HepG2 (cell line): ENCODE measurements at regions not wholly inside any gene's neighbourhood (a gene's known extent, or its start where the extent isn't known, plus 50 kb on each side); places are given as distances from the start of the nearest gene placed in this dataset.

Source experiments
- ATAC-seq: fragments of 200-7000 bp; cut with Tn5 transposase; 3 replicates; pipeline ENCODE4 v1.9.1; 2020; ENCODE audit warnings: mild to moderate bottlenecking, moderate library complexity
- BruUV-seq: library from RNA; stranded (reverse); fragments of 400-500 nt; replicated peaks from 2 replicates; lab custom pipeline; 2021; lab: Mats Ljungman, UMichigan
- CTCF ChIA-PET: fragments of 300-600 bp; formaldehyde crosslinking; extraction: SDS; loops from one replicate; lab custom pipeline; 2021; ENCODE audit warnings: low total read pairs, inconsistent platforms, low intra/inter-chr PET ratio; lab: Yijun Ruan, JAX
- POLR2A ChIA-PET: fragments of 350-600 bp; sonication (Branson Sonifier 250); formaldehyde crosslinking; loops from one replicate; lab custom pipeline; 2020; ENCODE audit warnings: antibody characterized with exemption, inconsistent platforms; lab: Yijun Ruan, JAX
- DNase-seq: peaks from one replicate; pipeline ENCODE4 v3.0.0-alpha.2; 2015; ENCODE audit warnings: low spot score
- FAIRE-seq: peaks from 3 replicates; lab custom pipeline; 2011; peaks lifted over from hg19 to GRCh38; lab: Jason Lieb, UNC
- H2AFZ ChIP-seq: one replicate; pipeline ENCODE4 v1.6.1; 2011; ENCODE audit warnings: low read length, inconsistent platforms
- H3K27ac ChIP-seq: fragments of 300-600 bp; 3 replicates; pipeline ENCODE4 v1.8.0; 2011; ENCODE audit warnings: mixed run types, mild to moderate bottlenecking, mixed read lengths, low read length, inconsistent platforms; ENCODE audit not compliant: insufficient read depth; ENCODE audit errors: extremely low read length
- H3K27me3 ChIP-seq, 2 experiments: fragments of 200-600 bp in 1 of 2; 2 replicates in 1 of 2; 3 replicates in 1 of 2; pipeline versions ENCODE4 v1.6.0 to v1.8.0; 2011; ENCODE audit warnings: low read length in 2 of 2, mild to moderate bottlenecking in 2 of 2, moderate library complexity in 2 of 2, inconsistent platforms in 1 of 2; ENCODE audit not compliant: insufficient read depth in 2 of 2, control insufficient read depth in 1 of 2
- H3K36me3 ChIP-seq, 2 experiments: fragments of 200-600 bp in 1 of 2; replicated peaks in 1 of 2; 2 replicates in 1 of 2; 3 replicates in 1 of 2; pipeline versions ENCODE4 v1.5.1 to v1.8.0; 2011; ENCODE audit warnings: low read length in 2 of 2, inconsistent platforms in 1 of 2; ENCODE audit not compliant: insufficient read depth in 2 of 2, control insufficient read depth in 1 of 2
- H3K4me1 ChIP-seq: 2 replicates; pipeline ENCODE4 v1.5.1; 2012; ENCODE audit warnings: low read length, inconsistent platforms; ENCODE audit not compliant: insufficient read depth
- H3K4me2 ChIP-seq: 2 replicates; pipeline ENCODE4 v1.6.0; 2011; ENCODE audit warnings: low read depth, low read length, inconsistent platforms
- H3K4me3 ChIP-seq, 3 experiments: fragments of 200-600 bp in 1 of 3; sonication (generic), shearing (Covaris generic) in 1 of 3; replicated peaks in 1 of 3; 2 replicates each; pipeline ENCODE4 v1.5.1; 2011 to 2016; ENCODE audit warnings: low read length in 3 of 3, inconsistent platforms in 2 of 3, low read depth in 2 of 3, mild to moderate bottlenecking in 2 of 3, control low read depth in 1 of 3, mixed read lengths in 1 of 3; ENCODE audit not compliant: insufficient read depth in 1 of 3
- H3K79me2 ChIP-seq: one replicate; pipeline ENCODE4 v1.6.1; 2011; ENCODE audit warnings: low read length, inconsistent platforms; ENCODE audit not compliant: insufficient read depth
- H3K9ac ChIP-seq: 2 replicates; pipeline ENCODE4 v1.6.0; 2011; ENCODE audit warnings: mild to moderate bottlenecking, low read depth, low read length, inconsistent platforms; ENCODE audit not compliant: insufficient read depth
- H3K9me3 ChIP-seq: 2 replicates; pipeline ENCODE4 v1.5.1; 2012; ENCODE audit warnings: mild to moderate bottlenecking, low read length
- H4K20me1 ChIP-seq: 2 replicates; pipeline ENCODE4 v1.6.0; 2011; ENCODE audit warnings: inconsistent platforms, mild to moderate bottlenecking, low read length, moderate library complexity; ENCODE audit not compliant: insufficient read depth
- CHCHD3 ChIP-seq: sonication (generic); formaldehyde crosslinking; IDR thresholded peaks from 2 replicates; pipeline ENCODE4 v1.8.0; 2022; ENCODE audit warnings: mild to moderate bottlenecking, missing genetic modification reagents, moderate library complexity
- FOSL1 ChIP-seq: sonication (generic); formaldehyde crosslinking; IDR thresholded peaks from 2 replicates; pipeline ENCODE4 v1.9.0; 2021; ENCODE audit warnings: missing genetic modification reagents, borderline replicate concordance
- NCOA2 ChIP-seq: sonication (generic); formaldehyde crosslinking; IDR thresholded peaks from 2 replicates; pipeline ENCODE4 v1.8.0; 2022; ENCODE audit warnings: inconsistent platforms
- PHF8 ChIP-seq: sonication (generic); formaldehyde crosslinking; IDR thresholded peaks from 2 replicates; pipeline ENCODE4 v1.5.0; 2020; ENCODE audit warnings: missing genetic modification reagents
- PTBP1 ChIP-seq: fragments of 200-400 bp; formaldehyde crosslinking; IDR thresholded peaks from 2 replicates; pipeline ENCODE4 v1.6.1; 2018; ENCODE audit warnings: low read length, low read depth; ENCODE audit not compliant: poor library complexity, severe bottlenecking
- SKI ChIP-seq: fragments of 450-650 bp; IDR thresholded peaks from one replicate; pipeline ENCODE4 v1.6.1; 2018; ENCODE audit warnings: mild to moderate bottlenecking; ENCODE audit not compliant: partially characterized antibody
- SMARCC2 ChIP-seq: fragments of 450-650 bp; IDR thresholded peaks from 2 replicates; pipeline ENCODE4 v1.6.1; 2017; ENCODE audit warnings: antibody characterized with exemption, mild to moderate bottlenecking
- SNAPC5 ChIP-seq: sonication (generic); formaldehyde crosslinking; IDR thresholded peaks from 2 replicates; pipeline ENCODE4 v1.8.1; 2023; ENCODE audit warnings: mild to moderate bottlenecking, missing genetic modification reagents, borderline replicate concordance
- SRF ChIP-seq: IDR thresholded peaks from 2 replicates; pipeline ENCODE4 v1.6.1; 2011; ENCODE audit warnings: mild to moderate bottlenecking, low read depth, low read length, moderate library complexity
- SSRP1 ChIP-seq: IDR thresholded peaks from 2 replicates; pipeline ENCODE4 v1.6.1; 2016; ENCODE audit warnings: control low read depth
- ZGPAT ChIP-seq: IDR thresholded peaks from 2 replicates; pipeline ENCODE4 v1.6.1; 2016; ENCODE audit warnings: mild to moderate bottlenecking
- ZNF33B ChIP-seq: sonication (generic); formaldehyde crosslinking; IDR thresholded peaks from 2 replicates; pipeline ENCODE4 v1.5.1; 2020; ENCODE audit warnings: mild to moderate bottlenecking, missing genetic modification reagents
- WGBS: methylation state at CpG from one replicate; pipeline ENCODE4 v1.1.6; 2017; ENCODE audit warnings: low lambda C conversion rate; 5-methylcytosine and 5-hydroxymethylcytosine counted together
- in situ Hi-C: cut with HindIII; loops from 2 replicates; pipeline ENCODE4 v1.10.0; 2017; ENCODE audit warnings: low pct_unique_long_range_greater_than_20kb; ENCODE audit not compliant: extremely low pct_ligation_motif_present
- intact Hi-C: fragments of 100-400 bp; cut with micrococcal nuclease; formaldehyde crosslinking; loops from one replicate; pipeline ENCODE4 v1.10.0; 2022; ENCODE audit not compliant: unreplicated experiment

- TF ChIP-seq CHCHD3 (CRISPR knock-in tag): no peak
- TF ChIP-seq SMARCC2: no peak
Observed at GRCh38 chr11:97157221-97157740, 767.5 kb downstream of the JRKL start (continued).

GRCh38 chr11:97158243-97158642 is 768.4 kb downstream of the JRKL start:
- BruUV-seq: no TSS peak
- DNase-seq: no peak
- intact Hi-C loops: no loop called here
- H3K9ac ChIP-seq: no peak overlapping the region
- WGBS: 4% methylated on average over 5 of the region's 5 CpGs
- H2AFZ ChIP-seq: no peak overlapping the region
- no peaks in the 10 kb centered on the region for H3K4me1 ChIP-seq
- no peaks in the 10 kb centered on the region for H3K27me3 ChIP-seq
- no peak overlapping the region for H3K4me2 ChIP-seq
- no peaks in the 10 kb centered on the region for H3K9me3 ChIP-seq
- ChIA-PET POLR2A (no interaction called here), CTCF (no interaction called here)
- in situ Hi-C loops: no loop called here
- no peak overlapping the region for H3K4me3 ChIP-seq
- no peak overlapping the region for H3K27ac ChIP-seq
- ATAC-seq: no peak
- no peak for TF ChIP-seq ZNF33B (CRISPR knock-in tag)
- no peak for TF ChIP-seq PTBP1
- no peak for TF ChIP-seq FOSL1 (CRISPR knock-in tag)
- no peak for TF ChIP-seq SSRP1 (CRISPR knock-in tag)
- no peak for TF ChIP-seq ZGPAT (CRISPR knock-in tag)
- TF ChIP-seq PHF8 (CRISPR knock-in tag): no peak
- TF ChIP-seq SRF: no peak
- no peak for TF ChIP-seq SKI
- no peak for TF ChIP-seq NCOA2 (CRISPR knock-in tag)
- TF ChIP-seq SNAPC5 (CRISPR knock-in tag): no peak
- no peaks in the 10 kb centered on the region for H3K79me2 ChIP-seq
- H4K20me1 ChIP-seq: no peaks in the 10 kb centered on the region
- H3K36me3 ChIP-seq: no peaks in the 10 kb centered on the region
- FAIRE-seq: no peak
